IMR-90 (cell line): ENCODE measurements at regions not wholly inside any gene's neighbourhood (a gene's known extent, or its start where the extent isn't known, plus 50 kb on each side); places are given as distances from the start of the nearest gene placed in this dataset.

Experiments used
- ATAC-seq: fragments of 200-7000 bp; cut with Tn5 transposase; 2 replicates; pipeline ENCODE4 v1.9.1; 2020; ENCODE audit warnings: low read depth, mild to moderate bottlenecking, moderate library complexity
- BruUV-seq: library from RNA; stranded (reverse); fragments of 400-500 nt; replicated peaks from 2 replicates; lab custom pipeline; 2021; lab: Mats Ljungman, UMichigan
- CTCF ChIA-PET: fragments of 300-600 bp; formaldehyde crosslinking; extraction: SDS; loops from one replicate; lab custom pipeline; 2021; ENCODE audit warnings: antibody characterized with exemption; lab: Yijun Ruan, JAX
- POLR2A ChIA-PET: fragments of 300-600 bp; sonication (Branson Sonifier 250); formaldehyde crosslinking; loops from one replicate; lab custom pipeline; 2022; ENCODE audit warnings: antibody characterized with exemption; ENCODE audit not compliant: unreplicated experiment; lab: Charles Lee
- DNase-seq: peaks from one replicate; pipeline ENCODE4 v3.0.0; 2013
- H2AFZ ChIP-seq: replicated peaks from 2 replicates; pipeline ENCODE3; 2013; ENCODE audit warnings: low read length, mild to moderate bottlenecking; ENCODE audit not compliant: poor library complexity
- H2AK5ac ChIP-seq: 2 replicates; pipeline ENCODE4 v1.6.1; 2013; ENCODE audit warnings: low read depth, low read length, inconsistent platforms
- H2AK9ac ChIP-seq: replicated peaks from 2 replicates; pipeline ENCODE3; 2013; ENCODE audit warnings: mild to moderate bottlenecking, low read depth, low read length, moderate library complexity; ENCODE audit not compliant: poor library complexity
- H2BK120ac ChIP-seq: 2 replicates; pipeline ENCODE4 v1.6.1; 2013; ENCODE audit warnings: low read depth, low read length, inconsistent platforms
- H2BK15ac ChIP-seq: 3 replicates; pipeline ENCODE4 v1.6.1; 2013; ENCODE audit warnings: low read depth, low read length, inconsistent platforms
- H2BK20ac ChIP-seq: 2 replicates; pipeline ENCODE4 v1.6.1; 2013; ENCODE audit warnings: low read depth, mild to moderate bottlenecking, inconsistent platforms, low read length, moderate library complexity
- H2BK5ac ChIP-seq: 2 replicates; pipeline ENCODE4 v1.6.1; 2013; ENCODE audit warnings: mild to moderate bottlenecking, low read depth, low read length, inconsistent platforms; ENCODE audit not compliant: poor library complexity, severe bottlenecking
- H3K14ac ChIP-seq: replicated peaks from 2 replicates; pipeline ENCODE4 v1.6.1; 2013; ENCODE audit warnings: low read depth, low read length, inconsistent platforms
- H3K18ac ChIP-seq: 2 replicates; pipeline ENCODE4 v1.6.1; 2013; ENCODE audit warnings: low read depth, low read length, control low read depth
- H3K23ac ChIP-seq: 2 replicates; pipeline ENCODE4 v1.6.1; 2013; ENCODE audit warnings: low read depth, low read length, inconsistent platforms
- H3K27ac ChIP-seq: 2 replicates; pipeline ENCODE4 v1.5.1; 2013; ENCODE audit warnings: mild to moderate bottlenecking, control low read depth, low read length; ENCODE audit not compliant: insufficient read depth
- H3K27me3 ChIP-seq: 2 replicates; pipeline ENCODE4 v1.6.1; 2013; ENCODE audit warnings: low read length; ENCODE audit not compliant: control insufficient read depth, insufficient read depth
- H3K36me3 ChIP-seq: 2 replicates; pipeline ENCODE4 v1.6.1; 2013; ENCODE audit warnings: low read length, mixed read lengths; ENCODE audit not compliant: control insufficient read depth, insufficient read depth
- H3K4ac ChIP-seq: 2 replicates; pipeline ENCODE4 v1.6.1; 2013; ENCODE audit warnings: low read depth, low read length, inconsistent platforms
- H3K4me1 ChIP-seq: 2 replicates; pipeline ENCODE4 v1.6.1; 2013; ENCODE audit warnings: low read length, mixed read lengths; ENCODE audit not compliant: control insufficient read depth, insufficient read depth
- H3K4me2 ChIP-seq: 2 replicates; pipeline ENCODE4 v1.6.1; 2013; ENCODE audit warnings: low read depth, mild to moderate bottlenecking, control low read depth, low read length, moderate library complexity
- H3K4me3 ChIP-seq: 2 replicates; pipeline ENCODE4 v1.5.1; 2013; ENCODE audit warnings: low read depth, mild to moderate bottlenecking, control low read depth, low read length, moderate library complexity; ENCODE audit not compliant: insufficient read depth
- H3K56ac ChIP-seq: 2 replicates; pipeline ENCODE4 v1.6.1; 2013; ENCODE audit warnings: low read length, inconsistent platforms; ENCODE audit not compliant: insufficient read depth; ENCODE audit errors: extremely low read depth
- H3K79me1 ChIP-seq, 2 experiments: 2 replicates each; pipeline ENCODE4 v1.6.1; 2013; ENCODE audit warnings: low read length in 2 of 2, inconsistent platforms in 1 of 2, low read depth in 1 of 2
- H3K9ac ChIP-seq: 2 replicates; pipeline ENCODE4 v1.6.1; 2013; ENCODE audit warnings: low read depth, low read length, control low read depth
- H3K9me1 ChIP-seq: 2 replicates; pipeline ENCODE4 v1.6.1; 2013; ENCODE audit warnings: low read length, inconsistent platforms; ENCODE audit not compliant: insufficient read depth
- H3K9me3 ChIP-seq: 2 replicates; pipeline ENCODE4 v1.6.1; 2013; ENCODE audit warnings: low read length; ENCODE audit not compliant: control insufficient read depth, insufficient read depth
- H4K20me1 ChIP-seq: 2 replicates; pipeline ENCODE4 v1.6.1; 2013; ENCODE audit warnings: low read length, inconsistent platforms; ENCODE audit not compliant: insufficient read depth
- H4K5ac ChIP-seq: 2 replicates; pipeline ENCODE4 v1.6.1; 2013; ENCODE audit warnings: mild to moderate bottlenecking, low read depth, low read length, control low read depth
- H4K8ac ChIP-seq, 2 experiments: 2 replicates each; pipeline ENCODE4 v1.6.1; 2013; ENCODE audit warnings: low read depth in 2 of 2, low read length in 2 of 2, control low read depth in 1 of 2, inconsistent platforms in 1 of 2
- H4K91ac ChIP-seq: 2 replicates; pipeline ENCODE4 v1.6.1; 2013; ENCODE audit warnings: low read depth, low read length, inconsistent platforms; ENCODE audit not compliant: insufficient read depth
- BHLHE40 ChIP-seq: fragments of 150-350 bp; IDR thresholded peaks from 2 replicates; pipeline ENCODE4 v1.6.1; 2016; ENCODE audit warnings: mild to moderate bottlenecking, low read depth, low read length
- CHD1 ChIP-seq: IDR thresholded peaks from 2 replicates; pipeline ENCODE4 v1.6.1; 2012; ENCODE audit warnings: low read depth, low read length, improper control_type of control experiment
- FOS ChIP-seq: fragments of 150-350 bp; IDR thresholded peaks from 2 replicates; pipeline ENCODE4 v1.6.1; 2016; ENCODE audit warnings: low read depth, low read length
- MAZ ChIP-seq: IDR thresholded peaks from 2 replicates; pipeline ENCODE4 v1.6.1; 2012; ENCODE audit warnings: low read depth, mild to moderate bottlenecking, low read length, improper control_type of control experiment, moderate library complexity, borderline replicate concordance
- MXI1 ChIP-seq: IDR thresholded peaks from 2 replicates; pipeline ENCODE4 v1.6.1; 2012; ENCODE audit warnings: low read depth, mild to moderate bottlenecking, low read length, moderate library complexity, borderline replicate concordance
- RFX5 ChIP-seq: IDR thresholded peaks from 2 replicates; pipeline ENCODE4 v1.8.0; 2012; ENCODE audit warnings: low read depth, mild to moderate bottlenecking, low read length, moderate library complexity
- WGBS, 2 experiments: methylation state at CpG; one replicate each; pipeline versions ENCODE4 v1.1.5 to v1.1.7; 2013; ENCODE audit warnings: missing lambda C conversion rate in 2 of 2; ENCODE audit not compliant: insufficient read length in 1 of 2; ENCODE audit errors: extremely low coverage in 2 of 2; 5-methylcytosine and 5-hydroxymethylcytosine counted together
- dilution Hi-C: fragments of 300-500 bp; cut with HindIII; formaldehyde crosslinking; loops from one replicate; pipeline ENCODE4 v1.14.3; 2018; ENCODE audit warnings: low sequenced_read_pairs; ENCODE audit not compliant: unreplicated experiment
- in situ Hi-C: fragments of 300-500 bp; cut with MboI; formaldehyde crosslinking; loops from 3 replicates; pipeline ENCODE4 v1.14.3; 2019; ENCODE audit warnings: low sequenced_read_pairs, inconsistent platforms, mixed read lengths
- intact Hi-C: fragments of 100-400 bp; cut with micrococcal nuclease; formaldehyde crosslinking; loops from 2 replicates; pipeline ENCODE4 v1.10.0; 2022

GRCh38 chr3:78353231-78353630 is 1313.3 kb downstream of the ROBO2 start:
- H3K36me3 ChIP-seq = no peaks in the 10 kb centered on the region
- POLR2A ChIA-PET = no interaction called here
- H2BK15ac ChIP-seq = no peak overlapping the region
- no peak overlapping the region for H3K14ac ChIP-seq
- H2AK9ac ChIP-seq = no peak overlapping the region
- DNase-seq = no peak
- no peaks in the 10 kb centered on the region for H3K9me1 ChIP-seq
- no peak for ATAC-seq
- no peak overlapping the region for H3K23ac ChIP-seq
- H4K5ac ChIP-seq = no peak overlapping the region
- H2BK20ac ChIP-seq = no peak overlapping the region
- no peak overlapping the region for H3K56ac ChIP-seq
- H3K4me3 ChIP-seq = no peak overlapping the region
- no peak overlapping the region for H3K4me2 ChIP-seq
- dilution Hi-C loops (no loop called here), in situ Hi-C loops (no loop called here), intact Hi-C loops (no loop called here)
- H3K27me3 ChIP-seq = no peaks in the 10 kb centered on the region
- WGBS, 2 experiments = no CpG with 5 or more reads among the region's 3 CpGs
- no peak overlapping the region for H3K9ac ChIP-seq
- no peak overlapping the region for H3K4ac ChIP-seq
- CTCF ChIA-PET = interaction anchor here (0.6 kb wide), 1 partner anchor 43 kb away, joined by 3 read pairs; no protein-coding TSS in a partner anchor
- no TSS peak for BruUV-seq
- no peaks in the 10 kb centered on the region for H3K9me3 ChIP-seq
- H2BK5ac ChIP-seq = no peak overlapping the region
- no peak overlapping the region for H2AFZ ChIP-seq
- no peak overlapping the region for H4K8ac ChIP-seq
- H3K27ac ChIP-seq = no peak overlapping the region
- H4K20me1 ChIP-seq = no peaks in the 10 kb centered on the region
- no peak overlapping the region for H2AK5ac ChIP-seq
- H3K18ac ChIP-seq = no peak overlapping the region
- H2BK120ac ChIP-seq = no peak overlapping the region
- no peak overlapping the region for H4K91ac ChIP-seq
- no peak for TF ChIP-seq RFX5
- TF ChIP-seq FOS = no peak
- no peak for TF ChIP-seq MXI1
- no peak for TF ChIP-seq BHLHE40
- no peak for TF ChIP-seq CHD1
- no peak for TF ChIP-seq MAZ
- H3K4me1 ChIP-seq = no peaks in the 10 kb centered on the region
- no peaks in the 10 kb centered on the region for H3K79me1 ChIP-seq
